ENCODE measurements at regions not wholly inside any gene's neighbourhood (a gene's known extent, or its start where the extent isn't known, plus 50 kb on each side); places are given as distances from the start of the nearest gene placed in this dataset.

GRCh38 chr5:171623107-171623506 lies 162.5 kb upstream of the SMIM23 start:
- intact Hi-C loops (cut with DNase I; ENCODE audit: low total_unique reads) = no loop called here
- peaks cover 0 to 8% of the 10 kb centered on the region in 2 donors for H3K27me3 ChIP-seq
- no peaks in the 10 kb centered on the region for H3K36me3 ChIP-seq
- no peaks in the 10 kb centered on the region for H3K9me3 ChIP-seq
- no peak overlapping the region for H3K4me3 ChIP-seq
- no peak for TF ChIP-seq CTCF (IDR thresholded peaks at IDR 0.05)
- no peak overlapping the region for H3K27ac ChIP-seq
- DNase-seq = no peak
- H3K4me1 ChIP-seq = no peaks in the 10 kb centered on the region

GRCh38 chr5:171623551-171624097 lies 162.0 kb upstream of the SMIM23 start:
- intact Hi-C loops (cut with DNase I; ENCODE audit: low total_unique reads) = no loop called here
- Histone ChIP-seq H3K36me3 (no peaks in the 10 kb centered on the region), H3K27me3 (peaks cover 0 to 8% of the 10 kb centered on the region in 2 donors), H3K4me3 (no peak overlapping the region), H3K27ac (no peak overlapping the region), H3K9me3 (no peaks in the 10 kb centered on the region), H3K4me1 (no peaks in the 10 kb centered on the region)
- no peak for DNase-seq
- no peak for TF ChIP-seq CTCF (IDR thresholded peaks at IDR 0.05)

DNA sequence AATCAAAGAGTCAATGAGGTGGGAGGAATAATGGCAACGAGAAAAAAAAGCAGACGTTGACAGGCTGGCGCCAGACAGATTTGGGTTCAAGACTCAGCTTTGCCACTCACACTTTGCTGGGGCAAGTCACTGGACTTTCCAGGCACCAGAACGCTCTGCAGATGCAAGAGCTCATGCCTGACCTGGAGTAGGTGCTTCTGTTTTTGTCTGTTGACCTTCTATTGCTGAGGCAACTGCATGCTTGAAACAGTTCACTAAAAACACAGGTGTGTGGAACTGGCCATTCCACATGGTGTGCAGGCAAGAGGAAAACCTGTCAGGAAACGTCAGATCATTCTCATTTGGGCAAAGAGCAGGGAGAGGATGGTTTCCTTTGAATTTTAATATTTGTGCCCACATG lies 161.2 kb upstream of the SMIM23 start:
- H3K9me3 ChIP-seq = no peaks in the 10 kb centered on the region
- no peak for TF ChIP-seq CTCF (IDR thresholded peaks at IDR 0.05)
- no peak overlapping the region for H3K4me3 ChIP-seq
- H3K27me3 ChIP-seq = peaks cover 0 to 16% of the 10 kb centered on the region in 2 donors
- H3K36me3 ChIP-seq = no peaks in the 10 kb centered on the region
- intact Hi-C loops (cut with DNase I; ENCODE audit: low total_unique reads) = no loop called here
- H3K4me1 ChIP-seq = no peaks in the 10 kb centered on the region
- no peak for DNase-seq
- H3K27ac ChIP-seq = no peak overlapping the region

- DNase-seq = no peak
- peaks cover 0 to 21% of the 10 kb centered on the region in 2 donors for H3K27me3 ChIP-seq
- TF ChIP-seq CTCF (IDR thresholded peaks at IDR 0.05) = no peak
- no peaks in the 10 kb centered on the region for H3K36me3 ChIP-seq
- intact Hi-C loops (cut with DNase I; ENCODE audit: low total_unique reads) = no loop called here
- H3K4me3 ChIP-seq = no peak overlapping the region
- H3K4me1 ChIP-seq = peaks cover 0 to 7% (median 6%) of the 10 kb centered on the region in 4 donors
- no peak overlapping the region for H3K27ac ChIP-seq
- H3K9me3 ChIP-seq = no peaks in the 10 kb centered on the region
These were observed 160.0 kb upstream of the SMIM23 start for GRCh38 chr5:171625646-171626045.

DNA sequence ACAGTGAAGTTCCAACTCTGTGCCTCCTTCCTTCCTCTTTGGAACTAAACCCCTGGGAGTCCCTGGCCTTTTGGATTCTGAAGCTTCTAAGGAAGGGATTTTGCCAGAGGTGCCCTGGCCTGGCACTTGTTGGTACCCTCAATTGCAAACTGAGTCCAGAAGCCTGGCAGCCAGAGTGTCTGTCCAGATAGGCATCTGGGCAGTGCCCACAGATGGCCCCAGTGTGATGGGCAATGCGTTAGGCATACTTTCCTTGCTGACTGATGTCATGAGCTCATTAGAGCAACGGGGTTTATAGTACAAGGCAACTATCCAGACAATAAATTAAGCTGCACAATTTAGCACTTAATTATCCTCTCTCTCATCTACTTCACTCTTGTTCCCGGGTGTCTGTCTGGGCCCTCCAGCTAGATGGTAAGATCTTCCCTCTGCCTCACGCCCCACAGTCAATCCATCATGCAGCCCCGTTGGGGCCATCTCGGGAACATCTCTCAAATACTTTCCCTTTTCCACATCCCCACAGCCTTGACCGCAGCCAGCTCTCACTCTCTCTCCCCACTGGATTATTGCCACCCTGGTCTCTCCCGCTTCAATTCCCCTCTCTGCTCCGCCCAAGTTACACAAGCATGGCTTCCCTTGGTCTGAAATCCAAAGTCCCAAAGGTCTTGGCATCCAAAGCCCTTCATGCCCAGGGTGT lies 157.5 kb upstream of the SMIM23 start:
- Histone ChIP-seq H3K4me3 (no peak overlapping the region), H3K27ac (no peak overlapping the region), H3K27me3 (peaks cover 0 to 21% of the 10 kb centered on the region in 2 donors), H3K9me3 (no peaks in the 10 kb centered on the region), H3K4me1 (peaks cover 0 to 7% (median 6%) of the 10 kb centered on the region in 4 donors), H3K36me3 (no peaks in the 10 kb centered on the region)
- TF ChIP-seq CTCF (IDR thresholded peaks at IDR 0.05) = no peak
- peak in 1 of 2 donors; percentile 25 for DNase-seq
- intact Hi-C loops (cut with DNase I; ENCODE audit: low total_unique reads) = no loop called here

All from tibial artery (tissue), 4 donors.